ENCODE measurements at regions not wholly inside any gene's neighbourhood (a gene's known extent, or its start where the extent isn't known, plus 50 kb on each side); places are given as distances from the start of the nearest gene placed in this dataset.

DNA sequence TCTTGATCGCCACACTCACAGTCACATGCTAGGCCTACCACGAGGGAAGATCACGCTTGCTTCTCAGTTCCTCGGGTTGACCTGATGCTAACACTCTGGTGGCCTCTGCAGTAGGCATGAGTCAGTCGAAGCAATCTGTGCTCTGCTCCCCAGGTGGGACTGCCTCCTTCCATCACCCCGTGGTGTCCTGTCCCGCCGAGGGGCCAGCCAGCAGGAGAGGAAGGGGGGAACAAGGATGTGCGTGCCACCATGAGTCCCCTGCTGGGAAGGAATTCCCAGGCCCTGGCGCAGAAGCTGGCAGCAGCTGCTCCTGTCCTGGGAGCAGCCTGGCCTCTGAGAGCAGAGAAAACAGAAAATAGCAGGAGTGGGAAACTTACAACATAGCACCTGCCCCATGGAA lies 695.0 kb upstream of the NRP1 start:
- H3K4me1 ChIP-seq (replicated peaks in 1 of 4; ENCODE audit: control insufficient read depth in 3 of 4, insufficient read depth in 4 of 4, low read length in 3 of 4) = no peaks in the 10 kb centered on the region
- H3K79me2 ChIP-seq (ENCODE audit: control insufficient read depth in 1 of 2, insufficient read depth in 2 of 2, low read length in 2 of 2) = no peaks in the 10 kb centered on the region
- H2AK5ac ChIP-seq (ENCODE audit: low read depth, low read length) = no peak overlapping the region
- H2BK5ac ChIP-seq (ENCODE audit: low read depth, low read length) = peak overlapping the region; percentile 75; the same call in 1 of the 2 replicates
- no peak overlapping the region for H2BK20ac ChIP-seq (ENCODE audit: low read length)
- H2BK15ac ChIP-seq (ENCODE audit: low read length) = no peak overlapping the region
- H2BK12ac ChIP-seq (ENCODE audit: low read depth, low read length) = no peak overlapping the region
- H3K14ac ChIP-seq (ENCODE audit: insufficient read length) = no peak overlapping the region
- H3K9me3 ChIP-seq (ENCODE audit: insufficient read depth in 2 of 2, low read depth in 1 of 2, low read length in 1 of 2) = 0 out of 4 replicates have a peak, but pooled peaks cover 0 to 2% of the 10 kb centered on the region in 2 experiments
- H2AFZ ChIP-seq (ENCODE audit: low read length) = no peak overlapping the region
- no peaks in the 10 kb centered on the region for H3K36me3 ChIP-seq (ENCODE audit: control insufficient read depth in 2 of 4, insufficient read depth in 4 of 4, low read length in 3 of 4)
- H3K79me1 ChIP-seq (ENCODE audit: low read depth, low read length) = no peaks in the 10 kb centered on the region
- H3K27ac ChIP-seq (ENCODE audit: low read depth, low read length) = no peak overlapping the region
- no peaks in the 10 kb centered on the region for H3K27me3 ChIP-seq (replicated peaks in 1 of 4; ENCODE audit: control insufficient read depth in 3 of 4, extremely low read depth in 1 of 4, insufficient read depth in 3 of 4, low read length in 3 of 4)
- H4K91ac ChIP-seq (replicated peaks; ENCODE audit: insufficient read length, low read length) = no peak overlapping the region
- H3K4me2 ChIP-seq (ENCODE audit: insufficient read depth in 1 of 2, low read depth in 2 of 2, low read length in 2 of 2) = no peak overlapping the region
- H4K8ac ChIP-seq (ENCODE audit: extremely low read depth, insufficient read depth, low read length) = no peak overlapping the region
- 88% methylated on average over 10 of the region's 10 CpGs; no CpG with 5 or more reads in 1 of the 2 experiments for WGBS, 2 experiments (ENCODE audit: extremely low coverage in 1 of 2, insufficient coverage in 1 of 2, insufficient read length in 1 of 2, insufficient replicate concordance in 2 of 2, low coverage in 1 of 2, low lambda C conversion rate in 2 of 2, missing lambda C conversion rate in 1 of 2)
- ChIA-PET POLR2A (ENCODE audit: partially characterized antibody) (no interaction called here), CTCF (ENCODE audit: partially characterized antibody) (interaction anchor here (0.9 to 4.0 kb wide), 2 partner anchors 11 to 12 kb away, joined by 4 to 39 read pairs; no protein-coding TSS in a partner anchor)
- H3K18ac ChIP-seq (ENCODE audit: extremely low read depth, low read length) = no peak overlapping the region
- no peak overlapping the region for H3K23ac ChIP-seq (ENCODE audit: insufficient read length)
- FAIRE-seq = no peak
- DNase-seq (ENCODE audit: low read depth in 1 of 2, low spot score in 2 of 2) = no peak
- no peak overlapping the region for H2BK120ac ChIP-seq (replicated peaks; ENCODE audit: low read depth, low read length)
- H3K4me3 ChIP-seq (ENCODE audit: extremely low read depth in 1 of 4, insufficient read depth in 2 of 4, low read depth in 3 of 4, low read length in 4 of 4) = no peak overlapping the region
- no peaks in the 10 kb centered on the region for H4K20me1 ChIP-seq (replicated peaks in 1 of 2; ENCODE audit: control insufficient read depth in 1 of 2, insufficient read depth in 2 of 2, low read length in 2 of 2)
- no peak overlapping the region for H3K9ac ChIP-seq (replicated peaks in 1 of 4; ENCODE audit: extremely low read depth in 1 of 4, low read depth in 3 of 4, low read length in 3 of 4)
- no peak overlapping the region for H3K56ac ChIP-seq (replicated peaks; ENCODE audit: insufficient read length, low read depth, low read length)
- no peak overlapping the region for H4K5ac ChIP-seq (ENCODE audit: insufficient read length, low read depth, low read length)
- no peaks in the 10 kb centered on the region for H3K23me2 ChIP-seq (ENCODE audit: low read depth, low read length)
- no peak overlapping the region for H3K4ac ChIP-seq (replicated peaks; ENCODE audit: insufficient read length, low read depth, low read length)
- TF ChIP-seq SIN3A (conservative IDR thresholded peaks at IDR 0.05 in 1 of 2, IDR thresholded peaks at IDR 0.05 in 1 of 2; ENCODE audit: low read depth in 1 of 2, low read length in 2 of 2) (no peak), SIRT6 (IDR thresholded peaks at IDR 0.05; ENCODE audit: low read length) (no peak), TAF7 (optimal IDR thresholded peaks at IDR 0.05; ENCODE audit: borderline replicate concordance, low read depth, low read length) (no peak), POLR2AphosphoS5 (IDR thresholded peaks at IDR 0.05; ENCODE audit: low read depth, low read length) (no peak), KDM1A (IDR thresholded peaks at IDR 0.05; ENCODE audit: borderline replicate concordance, low read length) (no peak), ASH2L (IDR thresholded peaks at IDR 0.05; ENCODE audit: low read length) (no peak)

Data from H1 (cell line).